GM12865 (cell line): ENCODE measurements at regions not wholly inside any gene's neighbourhood (a gene's known extent, or its start where the extent isn't known, plus 50 kb on each side); places are given as distances from the start of the nearest gene placed in this dataset.

Source experiments
- DNase-seq: peaks from one replicate; pipeline ENCODE4 v3.0.0; 2010; ENCODE audit warnings: low read depth
- H3K4me3 ChIP-seq: 2 replicates; pipeline ENCODE4 v1.5.1; 2011; ENCODE audit warnings: mild to moderate bottlenecking, low read depth, low read length, control low read depth
- TF ChIP-seq, protein P1 (sequence below): IDR thresholded peaks from 2 replicates; pipeline ENCODE4 v1.5.1; 2011; ENCODE audit warnings: low read length, control low read depth, low read depth, inconsistent platforms; ENCODE audit not compliant: insufficient read depth; ENCODE audit errors: missing control alignments

GRCh38 chrX:8971116-8971515 is 62.8 kb downstream of the FAM9B start:
- DNase-seq = peak; percentile 27
- TF ChIP-seq, protein P1, sequence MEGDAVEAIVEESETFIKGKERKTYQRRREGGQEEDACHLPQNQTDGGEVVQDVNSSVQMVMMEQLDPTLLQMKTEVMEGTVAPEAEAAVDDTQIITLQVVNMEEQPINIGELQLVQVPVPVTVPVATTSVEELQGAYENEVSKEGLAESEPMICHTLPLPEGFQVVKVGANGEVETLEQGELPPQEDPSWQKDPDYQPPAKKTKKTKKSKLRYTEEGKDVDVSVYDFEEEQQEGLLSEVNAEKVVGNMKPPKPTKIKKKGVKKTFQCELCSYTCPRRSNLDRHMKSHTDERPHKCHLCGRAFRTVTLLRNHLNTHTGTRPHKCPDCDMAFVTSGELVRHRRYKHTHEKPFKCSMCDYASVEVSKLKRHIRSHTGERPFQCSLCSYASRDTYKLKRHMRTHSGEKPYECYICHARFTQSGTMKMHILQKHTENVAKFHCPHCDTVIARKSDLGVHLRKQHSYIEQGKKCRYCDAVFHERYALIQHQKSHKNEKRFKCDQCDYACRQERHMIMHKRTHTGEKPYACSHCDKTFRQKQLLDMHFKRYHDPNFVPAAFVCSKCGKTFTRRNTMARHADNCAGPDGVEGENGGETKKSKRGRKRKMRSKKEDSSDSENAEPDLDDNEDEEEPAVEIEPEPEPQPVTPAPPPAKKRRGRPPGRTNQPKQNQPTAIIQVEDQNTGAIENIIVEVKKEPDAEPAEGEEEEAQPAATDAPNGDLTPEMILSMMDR = peak; percentile 7

GRCh38 chrX:8969378-8969777 is 64.5 kb downstream of the FAM9B start:
- H3K4me3 ChIP-seq = no peak overlapping the region
- TF ChIP-seq, protein P1 = no peak
- DNase-seq = no peak

More at GRCh38 chrX:8971116-8971515, 62.8 kb downstream of the FAM9B start:
- H3K4me3 ChIP-seq = no peak overlapping the region

DNA sequence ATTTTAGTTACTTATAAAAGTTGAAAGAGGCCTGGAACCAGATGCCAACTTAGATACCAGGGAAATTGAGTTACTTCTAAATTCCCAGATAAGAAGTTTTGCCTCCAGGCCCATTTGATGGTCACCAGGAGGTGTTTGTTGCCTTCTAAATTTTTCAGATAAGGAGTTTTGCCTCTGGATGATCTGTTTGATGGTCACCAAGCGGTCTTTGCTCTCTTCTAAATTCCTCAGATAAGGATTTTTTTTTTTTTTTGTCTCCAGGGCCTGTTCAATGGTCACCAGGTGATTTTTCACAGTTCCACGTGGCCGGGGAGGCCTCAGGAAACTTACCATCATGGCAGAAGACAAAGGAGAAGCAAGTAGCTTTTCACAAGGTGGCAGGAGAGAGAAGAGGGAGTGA is 66.5 kb downstream of the FAM9B start:
- TF ChIP-seq, protein P1 = no peak
- H3K4me3 ChIP-seq = no peak overlapping the region
- DNase-seq = no peak

- TF ChIP-seq, protein P1 = no peak
- H3K4me3 ChIP-seq = no peak overlapping the region
- no peak for DNase-seq
These were observed 72.9 kb downstream of the FAM9B start for GRCh38 chrX:8960957-8961468.

DNA sequence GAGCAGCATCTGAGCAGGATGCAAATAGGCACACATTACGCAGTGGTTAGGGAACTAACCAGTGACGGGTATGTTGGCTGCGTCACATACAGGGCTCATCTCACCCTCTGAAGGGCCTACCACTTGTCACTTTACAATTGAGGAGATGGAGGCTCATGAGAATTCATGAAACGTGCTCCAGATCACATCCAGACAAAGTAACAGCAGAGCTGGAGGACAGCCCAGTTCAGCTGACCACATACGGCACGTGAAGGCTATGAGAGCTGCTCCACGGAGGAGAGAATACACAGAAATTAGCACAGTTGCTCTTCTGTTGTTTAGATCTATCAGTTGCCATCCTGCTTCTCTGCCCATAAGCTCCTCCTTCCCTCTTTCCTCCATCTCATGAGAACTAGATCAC is 78.4 kb downstream of the FAM9B start:
- TF ChIP-seq, protein P1 = no peak
- no peak overlapping the region for H3K4me3 ChIP-seq
- DNase-seq = no peak

- no peak overlapping the region for H3K4me3 ChIP-seq
- DNase-seq = no peak
These were observed 87.4 kb downstream of the FAM9B start for GRCh38 chrX:8946563-8946962.

More at GRCh38 chrX:8946563-8946962, 87.4 kb downstream of the FAM9B start:
- TF ChIP-seq, protein P1 = no peak
